WTC11 (cell line): ENCODE measurements at regions not wholly inside any gene's neighbourhood (a gene's known extent, or its start where the extent isn't known, plus 50 kb on each side); places are given as distances from the start of the nearest gene placed in this dataset.

ENCODE experiments used
- ATF6 ChIP-seq: sonication (generic); formaldehyde crosslinking; IDR thresholded peaks from 2 replicates; pipeline ENCODE4 v1.8.1; 2023; ENCODE audit warnings: mild to moderate bottlenecking, missing genetic modification reagents
- ELF4 ChIP-seq: sonication (generic); formaldehyde crosslinking; IDR thresholded peaks from 2 replicates; pipeline ENCODE4 v1.8.1; 2022; ENCODE audit warnings: low read depth, mild to moderate bottlenecking, moderate library complexity, missing genetic modification reagents
- FOXP4 ChIP-seq: sonication (generic); formaldehyde crosslinking; IDR thresholded peaks from 2 replicates; pipeline ENCODE4 v1.8.0; 2022; ENCODE audit warnings: mild to moderate bottlenecking, missing genetic modification reagents
- GABPB1 ChIP-seq: sonication (generic); formaldehyde crosslinking; IDR thresholded peaks from 2 replicates; pipeline ENCODE4 v1.8.1; 2023; ENCODE audit warnings: mild to moderate bottlenecking, missing genetic modification reagents
- NFE2L1 ChIP-seq: sonication (generic); formaldehyde crosslinking; IDR thresholded peaks from 2 replicates; pipeline ENCODE4 v1.8.1; 2023; ENCODE audit warnings: missing genetic modification reagents
- OVOL2 ChIP-seq: fragments of 250-450 bp; sonication (Bioruptor Pico); IDR thresholded peaks from 2 replicates; pipeline ENCODE4 v1.9.0; 2021; ENCODE audit warnings: mild to moderate bottlenecking, borderline replicate concordance
- SMAD4 ChIP-seq: sonication (generic); formaldehyde crosslinking; IDR thresholded peaks from 2 replicates; pipeline ENCODE4 v1.8.0; 2022; ENCODE audit warnings: mild to moderate bottlenecking, missing genetic modification reagents
- SP1 ChIP-seq: sonication (generic); formaldehyde crosslinking; conservative IDR thresholded peaks from 2 replicates; pipeline ENCODE4 v1.8.1; 2022; ENCODE audit warnings: missing genetic modification reagents
- USF1 ChIP-seq: sonication (generic); formaldehyde crosslinking; IDR thresholded peaks from 2 replicates; pipeline ENCODE4 v1.8.0; 2022; ENCODE audit warnings: mild to moderate bottlenecking, missing genetic modification reagents
- ZMAT4 ChIP-seq: fragments of 250-450 bp; sonication (Bioruptor Pico); IDR thresholded peaks from 2 replicates; pipeline ENCODE4 v1.9.0; 2021; ENCODE audit warnings: mild to moderate bottlenecking
- ZNF138 ChIP-seq: sonication (generic); formaldehyde crosslinking; conservative IDR thresholded peaks from 2 replicates; pipeline ENCODE4 v1.8.1; 2022; ENCODE audit warnings: mild to moderate bottlenecking, moderate library complexity, missing genetic modification reagents
- ZNF416 ChIP-seq: fragments of 250-450 bp; sonication (Bioruptor Pico); IDR thresholded peaks from 2 replicates; pipeline ENCODE4 v1.9.0; 2021; ENCODE audit warnings: mild to moderate bottlenecking, inconsistent platforms
- ZNF532 ChIP-seq: fragments of 250-450 bp; sonication (Bioruptor Pico); IDR thresholded peaks from 2 replicates; pipeline ENCODE4 v1.9.0; 2021; ENCODE audit warnings: mild to moderate bottlenecking, borderline replicate concordance
- ZNF671 ChIP-seq: fragments of 250-450 bp; sonication (Bioruptor Pico); IDR thresholded peaks from 2 replicates; pipeline ENCODE4 v1.8.0; 2021; ENCODE audit warnings: mild to moderate bottlenecking
- TF ChIP-seq, protein P1 (sequence below): sonication (generic); formaldehyde crosslinking; conservative IDR thresholded peaks from 2 replicates; pipeline ENCODE4 v1.8.1; 2023; ENCODE audit warnings: mild to moderate bottlenecking, low read depth, missing genetic modification reagents, moderate library complexity
- TF ChIP-seq, protein P2 (sequence below): sonication (generic); formaldehyde crosslinking; IDR thresholded peaks from 2 replicates; pipeline ENCODE4 v1.8.1; 2023; ENCODE audit warnings: mild to moderate bottlenecking, moderate library complexity, missing genetic modification reagents
- TF ChIP-seq, protein P3 (sequence below): sonication (generic); formaldehyde crosslinking; IDR thresholded peaks from 2 replicates; pipeline ENCODE4 v1.8.1; 2022; ENCODE audit warnings: mild to moderate bottlenecking, missing genetic modification reagents, moderate library complexity, borderline replicate concordance

DNA sequence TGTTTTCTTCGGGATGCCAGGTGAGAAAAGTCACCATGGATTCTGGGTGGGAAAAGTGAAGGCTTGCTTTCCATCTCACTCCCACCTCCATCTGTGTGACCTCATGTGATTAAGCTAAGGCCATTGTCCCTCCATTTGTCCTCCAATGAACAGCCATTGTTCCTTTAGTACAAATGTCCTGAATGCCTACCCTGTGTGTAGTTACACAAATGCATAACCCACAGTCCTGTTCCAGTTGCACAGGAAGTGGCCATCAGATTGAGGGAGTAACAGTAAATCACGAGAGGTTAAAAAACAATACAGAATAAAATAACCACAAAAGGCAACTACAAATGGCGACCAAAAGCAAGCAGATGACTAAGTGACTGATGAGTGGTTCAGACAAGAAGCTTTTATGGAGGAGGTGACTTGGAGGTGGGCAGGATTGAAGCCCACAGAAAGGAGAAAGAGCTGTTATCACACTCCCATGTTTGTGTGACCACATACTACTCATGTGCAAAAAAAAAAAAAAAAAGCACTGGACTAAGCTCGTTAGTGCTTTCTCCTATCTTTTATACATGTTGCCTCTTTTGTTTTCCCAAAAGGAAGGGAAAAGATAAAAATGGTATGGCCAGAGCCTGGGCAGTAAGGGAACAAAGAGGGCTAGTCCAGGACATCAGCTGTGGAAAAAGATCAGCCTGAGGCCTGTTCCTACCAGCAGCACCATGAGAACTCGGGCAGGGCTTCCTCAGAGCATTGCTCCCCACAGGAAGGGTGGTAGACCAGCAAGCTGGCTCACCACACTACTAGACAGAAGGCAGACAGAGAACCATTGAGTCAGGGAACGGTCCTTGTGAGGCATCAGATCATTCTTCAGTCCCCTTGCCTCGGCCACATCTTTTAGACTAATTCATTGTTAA lies 111.0 kb downstream of the TFAP2A start (continued):
- no peak for TF ChIP-seq ZNF532 (CRISPR knock-in tag)
- TF ChIP-seq GABPB1 (CRISPR knock-in tag): no peak
- TF ChIP-seq, protein P1, sequence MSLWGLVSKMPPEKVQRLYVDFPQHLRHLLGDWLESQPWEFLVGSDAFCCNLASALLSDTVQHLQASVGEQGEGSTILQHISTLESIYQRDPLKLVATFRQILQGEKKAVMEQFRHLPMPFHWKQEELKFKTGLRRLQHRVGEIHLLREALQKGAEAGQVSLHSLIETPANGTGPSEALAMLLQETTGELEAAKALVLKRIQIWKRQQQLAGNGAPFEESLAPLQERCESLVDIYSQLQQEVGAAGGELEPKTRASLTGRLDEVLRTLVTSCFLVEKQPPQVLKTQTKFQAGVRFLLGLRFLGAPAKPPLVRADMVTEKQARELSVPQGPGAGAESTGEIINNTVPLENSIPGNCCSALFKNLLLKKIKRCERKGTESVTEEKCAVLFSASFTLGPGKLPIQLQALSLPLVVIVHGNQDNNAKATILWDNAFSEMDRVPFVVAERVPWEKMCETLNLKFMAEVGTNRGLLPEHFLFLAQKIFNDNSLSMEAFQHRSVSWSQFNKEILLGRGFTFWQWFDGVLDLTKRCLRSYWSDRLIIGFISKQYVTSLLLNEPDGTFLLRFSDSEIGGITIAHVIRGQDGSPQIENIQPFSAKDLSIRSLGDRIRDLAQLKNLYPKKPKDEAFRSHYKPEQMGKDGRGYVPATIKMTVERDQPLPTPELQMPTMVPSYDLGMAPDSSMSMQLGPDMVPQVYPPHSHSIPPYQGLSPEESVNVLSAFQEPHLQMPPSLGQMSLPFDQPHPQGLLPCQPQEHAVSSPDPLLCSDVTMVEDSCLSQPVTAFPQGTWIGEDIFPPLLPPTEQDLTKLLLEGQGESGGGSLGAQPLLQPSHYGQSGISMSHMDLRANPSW (CRISPR knock-in tag): no peak
- TF ChIP-seq USF1 (CRISPR knock-in tag): no peak
- TF ChIP-seq OVOL2 (CRISPR knock-in tag): no peak
- TF ChIP-seq NFE2L1 (CRISPR knock-in tag): no peak
- TF ChIP-seq ZMAT4: no peak
- no peak for TF ChIP-seq SMAD4
- TF ChIP-seq FOXP4: no peak
- TF ChIP-seq, protein P2, sequence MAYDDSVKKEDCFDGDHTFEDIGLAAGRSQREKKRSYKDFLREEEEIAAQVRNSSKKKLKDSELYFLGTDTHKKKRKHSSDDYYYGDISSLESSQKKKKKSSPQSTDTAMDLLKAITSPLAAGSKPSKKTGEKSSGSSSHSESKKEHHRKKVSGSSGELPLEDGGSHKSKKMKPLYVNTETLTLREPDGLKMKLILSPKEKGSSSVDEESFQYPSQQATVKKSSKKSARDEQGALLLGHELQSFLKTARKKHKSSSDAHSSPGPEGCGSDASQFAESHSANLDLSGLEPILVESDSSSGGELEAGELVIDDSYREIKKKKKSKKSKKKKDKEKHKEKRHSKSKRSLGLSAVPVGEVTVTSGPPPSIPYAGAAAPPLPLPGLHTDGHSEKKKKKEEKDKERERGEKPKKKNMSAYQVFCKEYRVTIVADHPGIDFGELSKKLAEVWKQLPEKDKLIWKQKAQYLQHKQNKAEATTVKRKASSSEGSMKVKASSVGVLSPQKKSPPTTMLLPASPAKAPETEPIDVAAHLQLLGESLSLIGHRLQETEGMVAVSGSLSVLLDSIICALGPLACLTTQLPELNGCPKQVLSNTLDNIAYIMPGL (CRISPR knock-in tag): no peak
- TF ChIP-seq ZNF416: no peak
- TF ChIP-seq ZNF138 (CRISPR knock-in tag): no peak
- no peak for TF ChIP-seq ELF4 (CRISPR knock-in tag)
- TF ChIP-seq ATF6 (CRISPR knock-in tag): no peak
- TF ChIP-seq, protein P3, sequence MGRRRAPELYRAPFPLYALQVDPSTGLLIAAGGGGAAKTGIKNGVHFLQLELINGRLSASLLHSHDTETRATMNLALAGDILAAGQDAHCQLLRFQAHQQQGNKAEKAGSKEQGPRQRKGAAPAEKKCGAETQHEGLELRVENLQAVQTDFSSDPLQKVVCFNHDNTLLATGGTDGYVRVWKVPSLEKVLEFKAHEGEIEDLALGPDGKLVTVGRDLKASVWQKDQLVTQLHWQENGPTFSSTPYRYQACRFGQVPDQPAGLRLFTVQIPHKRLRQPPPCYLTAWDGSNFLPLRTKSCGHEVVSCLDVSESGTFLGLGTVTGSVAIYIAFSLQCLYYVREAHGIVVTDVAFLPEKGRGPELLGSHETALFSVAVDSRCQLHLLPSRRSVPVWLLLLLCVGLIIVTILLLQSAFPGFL (CRISPR knock-in tag): no peak
- TF ChIP-seq SP1: no peak
- TF ChIP-seq ZNF671 (CRISPR knock-in tag): no peak
- TF ChIP-seq, all 79 proteins: peak for 0
